ENCODE measurements at regions not wholly inside any gene's neighbourhood (a gene's known extent, or its start where the extent isn't known, plus 50 kb on each side); places are given as distances from the start of the nearest gene placed in this dataset.

DNA sequence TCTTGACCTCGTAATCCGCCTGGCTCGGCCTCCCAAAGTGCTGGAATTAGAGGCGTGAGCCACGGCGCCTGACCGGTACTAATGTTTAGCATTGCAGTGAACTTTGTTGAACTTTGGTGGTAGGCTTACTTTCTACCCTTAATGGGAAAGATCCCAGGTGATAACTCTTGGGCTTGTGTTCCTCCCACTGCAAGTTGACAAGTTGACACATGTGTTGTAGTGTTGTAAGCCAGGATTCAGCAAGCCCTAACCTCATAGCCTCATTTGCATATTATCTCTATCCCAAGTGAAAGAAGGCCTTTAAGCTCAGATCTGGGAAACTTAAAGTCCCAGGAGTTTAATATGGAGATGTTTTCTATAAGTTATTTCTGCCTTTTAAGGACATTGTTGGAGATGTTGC is 80.0 kb upstream of the CLCN4 start:
- intact Hi-C loops (cut with micrococcal nuclease; ENCODE audit: unreplicated experiment): no loop called here
- POLR2A ChIA-PET: no interaction called here
- TF ChIP-seq SREBF2 (IDR thresholded peaks at IDR 0.05; ENCODE audit: low read length) (no peak), ZNF622 (IDR thresholded peaks at IDR 0.05) (no peak), TAF1 (IDR thresholded peaks at IDR 0.05; ENCODE audit: borderline replicate concordance, low read depth, low read length) (no peak), SIX5 (IDR thresholded peaks at IDR 0.05; ENCODE audit: low read depth, low read length, severe bottlenecking) (no peak), NR2F1 (conservative IDR thresholded peaks at IDR 0.05) (no peak), RUNX3 (IDR thresholded peaks at IDR 0.05; ENCODE audit: low read length) (no peak), CREM (IDR thresholded peaks at IDR 0.05; ENCODE audit: low read depth) (no peak), NR2C1 (IDR thresholded peaks at IDR 0.05) (no peak), MEF2B (IDR thresholded peaks at IDR 0.05; ENCODE audit: partially characterized antibody, poor library complexity, severe bottlenecking) (no peak)
- TF ChIP-seq, protein P1, sequence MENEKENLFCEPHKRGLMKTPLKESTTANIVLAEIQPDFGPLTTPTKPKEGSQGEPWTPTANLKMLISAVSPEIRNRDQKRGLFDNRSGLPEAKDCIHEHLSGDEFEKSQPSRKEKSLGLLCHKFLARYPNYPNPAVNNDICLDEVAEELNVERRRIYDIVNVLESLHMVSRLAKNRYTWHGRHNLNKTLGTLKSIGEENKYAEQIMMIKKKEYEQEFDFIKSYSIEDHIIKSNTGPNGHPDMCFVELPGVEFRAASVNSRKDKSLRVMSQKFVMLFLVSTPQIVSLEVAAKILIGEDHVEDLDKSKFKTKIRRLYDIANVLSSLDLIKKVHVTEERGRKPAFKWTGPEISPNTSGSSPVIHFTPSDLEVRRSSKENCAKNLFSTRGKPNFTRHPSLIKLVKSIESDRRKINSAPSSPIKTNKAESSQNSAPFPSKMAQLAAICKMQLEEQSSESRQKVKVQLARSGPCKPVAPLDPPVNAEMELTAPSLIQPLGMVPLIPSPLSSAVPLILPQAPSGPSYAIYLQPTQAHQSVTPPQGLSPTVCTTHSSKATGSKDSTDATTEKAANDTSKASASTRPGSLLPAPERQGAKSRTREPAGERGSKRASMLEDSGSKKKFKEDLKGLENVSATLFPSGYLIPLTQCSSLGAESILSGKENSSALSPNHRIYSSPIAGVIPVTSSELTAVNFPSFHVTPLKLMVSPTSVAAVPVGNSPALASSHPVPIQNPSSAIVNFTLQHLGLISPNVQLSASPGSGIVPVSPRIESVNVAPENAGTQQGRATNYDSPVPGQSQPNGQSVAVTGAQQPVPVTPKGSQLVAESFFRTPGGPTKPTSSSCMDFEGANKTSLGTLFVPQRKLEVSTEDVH (IDR thresholded peaks at IDR 0.05; ENCODE audit: low read depth, partially characterized antibody): no peak
- TF ChIP-seq, protein P2, sequence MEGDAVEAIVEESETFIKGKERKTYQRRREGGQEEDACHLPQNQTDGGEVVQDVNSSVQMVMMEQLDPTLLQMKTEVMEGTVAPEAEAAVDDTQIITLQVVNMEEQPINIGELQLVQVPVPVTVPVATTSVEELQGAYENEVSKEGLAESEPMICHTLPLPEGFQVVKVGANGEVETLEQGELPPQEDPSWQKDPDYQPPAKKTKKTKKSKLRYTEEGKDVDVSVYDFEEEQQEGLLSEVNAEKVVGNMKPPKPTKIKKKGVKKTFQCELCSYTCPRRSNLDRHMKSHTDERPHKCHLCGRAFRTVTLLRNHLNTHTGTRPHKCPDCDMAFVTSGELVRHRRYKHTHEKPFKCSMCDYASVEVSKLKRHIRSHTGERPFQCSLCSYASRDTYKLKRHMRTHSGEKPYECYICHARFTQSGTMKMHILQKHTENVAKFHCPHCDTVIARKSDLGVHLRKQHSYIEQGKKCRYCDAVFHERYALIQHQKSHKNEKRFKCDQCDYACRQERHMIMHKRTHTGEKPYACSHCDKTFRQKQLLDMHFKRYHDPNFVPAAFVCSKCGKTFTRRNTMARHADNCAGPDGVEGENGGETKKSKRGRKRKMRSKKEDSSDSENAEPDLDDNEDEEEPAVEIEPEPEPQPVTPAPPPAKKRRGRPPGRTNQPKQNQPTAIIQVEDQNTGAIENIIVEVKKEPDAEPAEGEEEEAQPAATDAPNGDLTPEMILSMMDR (IDR thresholded peaks at IDR 0.05 in 2 of 3, conservative IDR thresholded peaks at IDR 0.05 in 1 of 3; ENCODE audit: control insufficient read depth in 2 of 3, extremely low read depth in 1 of 3, insufficient read depth in 1 of 3, low read depth in 3 of 3, low read length in 3 of 3): no peak
- TF ChIP-seq, protein P3, sequence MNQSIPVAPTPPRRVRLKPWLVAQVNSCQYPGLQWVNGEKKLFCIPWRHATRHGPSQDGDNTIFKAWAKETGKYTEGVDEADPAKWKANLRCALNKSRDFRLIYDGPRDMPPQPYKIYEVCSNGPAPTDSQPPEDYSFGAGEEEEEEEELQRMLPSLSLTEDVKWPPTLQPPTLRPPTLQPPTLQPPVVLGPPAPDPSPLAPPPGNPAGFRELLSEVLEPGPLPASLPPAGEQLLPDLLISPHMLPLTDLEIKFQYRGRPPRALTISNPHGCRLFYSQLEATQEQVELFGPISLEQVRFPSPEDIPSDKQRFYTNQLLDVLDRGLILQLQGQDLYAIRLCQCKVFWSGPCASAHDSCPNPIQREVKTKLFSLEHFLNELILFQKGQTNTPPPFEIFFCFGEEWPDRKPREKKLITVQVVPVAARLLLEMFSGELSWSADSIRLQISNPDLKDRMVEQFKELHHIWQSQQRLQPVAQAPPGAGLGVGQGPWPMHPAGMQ (IDR thresholded peaks at IDR 0.05; ENCODE audit: borderline replicate concordance): no peak
- TF ChIP-seq, protein P4, sequence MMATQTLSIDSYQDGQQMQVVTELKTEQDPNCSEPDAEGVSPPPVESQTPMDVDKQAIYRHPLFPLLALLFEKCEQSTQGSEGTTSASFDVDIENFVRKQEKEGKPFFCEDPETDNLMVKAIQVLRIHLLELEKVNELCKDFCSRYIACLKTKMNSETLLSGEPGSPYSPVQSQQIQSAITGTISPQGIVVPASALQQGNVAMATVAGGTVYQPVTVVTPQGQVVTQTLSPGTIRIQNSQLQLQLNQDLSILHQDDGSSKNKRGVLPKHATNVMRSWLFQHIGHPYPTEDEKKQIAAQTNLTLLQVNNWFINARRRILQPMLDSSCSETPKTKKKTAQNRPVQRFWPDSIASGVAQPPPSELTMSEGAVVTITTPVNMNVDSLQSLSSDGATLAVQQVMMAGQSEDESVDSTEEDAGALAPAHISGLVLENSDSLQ (IDR thresholded peaks at IDR 0.05): no peak
- TF ChIP-seq, protein P5, sequence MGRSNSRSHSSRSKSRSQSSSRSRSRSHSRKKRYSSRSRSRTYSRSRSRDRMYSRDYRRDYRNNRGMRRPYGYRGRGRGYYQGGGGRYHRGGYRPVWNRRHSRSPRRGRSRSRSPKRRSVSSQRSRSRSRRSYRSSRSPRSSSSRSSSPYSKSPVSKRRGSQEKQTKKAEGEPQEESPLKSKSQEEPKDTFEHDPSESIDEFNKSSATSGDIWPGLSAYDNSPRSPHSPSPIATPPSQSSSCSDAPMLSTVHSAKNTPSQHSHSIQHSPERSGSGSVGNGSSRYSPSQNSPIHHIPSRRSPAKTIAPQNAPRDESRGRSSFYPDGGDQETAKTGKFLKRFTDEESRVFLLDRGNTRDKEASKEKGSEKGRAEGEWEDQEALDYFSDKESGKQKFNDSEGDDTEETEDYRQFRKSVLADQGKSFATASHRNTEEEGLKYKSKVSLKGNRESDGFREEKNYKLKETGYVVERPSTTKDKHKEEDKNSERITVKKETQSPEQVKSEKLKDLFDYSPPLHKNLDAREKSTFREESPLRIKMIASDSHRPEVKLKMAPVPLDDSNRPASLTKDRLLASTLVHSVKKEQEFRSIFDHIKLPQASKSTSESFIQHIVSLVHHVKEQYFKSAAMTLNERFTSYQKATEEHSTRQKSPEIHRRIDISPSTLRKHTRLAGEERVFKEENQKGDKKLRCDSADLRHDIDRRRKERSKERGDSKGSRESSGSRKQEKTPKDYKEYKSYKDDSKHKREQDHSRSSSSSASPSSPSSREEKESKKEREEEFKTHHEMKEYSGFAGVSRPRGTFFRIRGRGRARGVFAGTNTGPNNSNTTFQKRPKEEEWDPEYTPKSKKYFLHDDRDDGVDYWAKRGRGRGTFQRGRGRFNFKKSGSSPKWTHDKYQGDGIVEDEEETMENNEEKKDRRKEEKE (IDR thresholded peaks at IDR 0.05): no peak

More for the DNA sequence above, 80.0 kb upstream of the CLCN4 start:
- ATAC-seq (no peak), FAIRE-seq (no peak), DNase-seq (ENCODE audit: low read depth, low spot score) (no peak)
- Histone ChIP-seq H3K4me1 (ENCODE audit: control insufficient read depth, insufficient read depth, low read length) (no peaks in the 10 kb centered on the region), H3K4me2 (ENCODE audit: control insufficient read depth, insufficient read depth) (no peak overlapping the region), H3K9ac (ENCODE audit: control insufficient read depth, insufficient read depth, low read length) (no peak overlapping the region), H4K20me1 (ENCODE audit: control insufficient read depth, insufficient read depth) (no peaks in the 10 kb centered on the region), H3K4me3 (no peak overlapping the region), H2AFZ (ENCODE audit: control insufficient read depth, low read depth, low read length) (no peak overlapping the region), H3K27ac (ENCODE audit: control insufficient read depth, insufficient read depth) (no peak overlapping the region), H3K36me3 (ENCODE audit: control insufficient read depth in 2 of 2, insufficient read depth in 2 of 2, low read length in 1 of 2) (no peaks in the 10 kb centered on the region; a peak in 1 of 4 replicates), H3K79me2 (ENCODE audit: control insufficient read depth, insufficient read depth, low read length) (no peaks in the 10 kb centered on the region), H3K27me3 (replicated peaks in 1 of 2; ENCODE audit: control insufficient read depth in 2 of 2, insufficient read depth in 2 of 2, low read length in 1 of 2) (no peaks in the 10 kb centered on the region), H3K9me3 (replicated peaks; ENCODE audit: control insufficient read depth, insufficient read depth, low read length) (no peaks in the 10 kb centered on the region; the same call in 2 of the 3 replicates)
- 83% methylated on average over 7 of the region's 7 CpGs for WGBS (ENCODE audit: insufficient coverage, insufficient replicate concordance, low lambda C conversion rate, missing lambda C conversion rate)
- ChIA-PET RAD21 (ENCODE audit: unreplicated experiment) (interaction anchor here (1.1 to 2.0 kb wide), 5 partner anchors 19 to 79 kb away, joined by 3 to 8 read pairs (median 4); no protein-coding TSS in a partner anchor), SMC1A (ENCODE audit: uncharacterized antibody, unreplicated experiment) (interaction anchor here (0.7 to 2.6 kb wide), 8 partner anchors 9 to 80 kb away, joined by 3 to 30 read pairs (median 4); no protein-coding TSS in a partner anchor), CTCF (interaction anchor here (0.7 to 2.3 kb wide), 7 partner anchors 22 to 82 kb away, joined by 3 to 17 read pairs (median 4); no protein-coding TSS in a partner anchor)
- in situ Hi-C loops (cut with MboI): no loop called here
- BruUV-seq (replicated peaks): no TSS peak

Measured in GM12878 (cell line).